ENCODE measurements at regions not wholly inside any gene's neighbourhood (a gene's known extent, or its start where the extent isn't known, plus 50 kb on each side); places are given as distances from the start of the nearest gene placed in this dataset.

DNA sequence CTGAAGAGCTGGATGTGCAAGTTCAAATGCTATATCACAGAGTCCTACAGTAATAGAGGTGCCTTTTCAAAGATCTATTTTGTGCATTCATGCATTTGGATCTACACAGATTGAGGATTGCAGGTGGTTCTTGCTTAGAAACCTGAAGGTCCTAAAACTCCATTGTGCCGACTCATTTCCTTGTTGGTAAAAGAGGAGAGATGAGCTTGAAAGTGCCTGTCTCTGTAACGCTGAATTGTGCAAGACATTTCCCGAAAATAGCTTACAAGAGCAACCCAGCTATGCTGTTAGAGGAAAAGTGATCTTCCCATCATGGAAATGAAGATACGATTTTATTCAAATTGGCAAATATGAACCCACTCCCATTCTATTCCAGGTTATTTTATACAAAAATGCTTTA lies 110.7 kb upstream of the CXCL14 start:
- H3K4me1 ChIP-seq, result no peaks in the 10 kb centered on the region
- H3K36me3 ChIP-seq (ENCODE audit: control insufficient read depth, insufficient read depth, low read length), result no peaks in the 10 kb centered on the region
- H3K27ac ChIP-seq, result no peak overlapping the region
- no peak overlapping the region for H3K4me2 ChIP-seq (ENCODE audit: low read length)
- H3K79me2 ChIP-seq, result no peaks in the 10 kb centered on the region
- no peak overlapping the region for H3K4me3 ChIP-seq (ENCODE audit: low read depth, low read length)
- TF ChIP-seq, protein P1, sequence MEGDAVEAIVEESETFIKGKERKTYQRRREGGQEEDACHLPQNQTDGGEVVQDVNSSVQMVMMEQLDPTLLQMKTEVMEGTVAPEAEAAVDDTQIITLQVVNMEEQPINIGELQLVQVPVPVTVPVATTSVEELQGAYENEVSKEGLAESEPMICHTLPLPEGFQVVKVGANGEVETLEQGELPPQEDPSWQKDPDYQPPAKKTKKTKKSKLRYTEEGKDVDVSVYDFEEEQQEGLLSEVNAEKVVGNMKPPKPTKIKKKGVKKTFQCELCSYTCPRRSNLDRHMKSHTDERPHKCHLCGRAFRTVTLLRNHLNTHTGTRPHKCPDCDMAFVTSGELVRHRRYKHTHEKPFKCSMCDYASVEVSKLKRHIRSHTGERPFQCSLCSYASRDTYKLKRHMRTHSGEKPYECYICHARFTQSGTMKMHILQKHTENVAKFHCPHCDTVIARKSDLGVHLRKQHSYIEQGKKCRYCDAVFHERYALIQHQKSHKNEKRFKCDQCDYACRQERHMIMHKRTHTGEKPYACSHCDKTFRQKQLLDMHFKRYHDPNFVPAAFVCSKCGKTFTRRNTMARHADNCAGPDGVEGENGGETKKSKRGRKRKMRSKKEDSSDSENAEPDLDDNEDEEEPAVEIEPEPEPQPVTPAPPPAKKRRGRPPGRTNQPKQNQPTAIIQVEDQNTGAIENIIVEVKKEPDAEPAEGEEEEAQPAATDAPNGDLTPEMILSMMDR (IDR thresholded peaks at IDR 0.05), result no peak
- no peaks in the 10 kb centered on the region for H3K27me3 ChIP-seq (ENCODE audit: control insufficient read depth, insufficient read depth, low read length)
- H3K9ac ChIP-seq, result no peak overlapping the region
- no peaks in the 10 kb centered on the region for H3K9me3 ChIP-seq (ENCODE audit: control insufficient read depth, low read length)
- no peak overlapping the region for H2AFZ ChIP-seq

DNA sequence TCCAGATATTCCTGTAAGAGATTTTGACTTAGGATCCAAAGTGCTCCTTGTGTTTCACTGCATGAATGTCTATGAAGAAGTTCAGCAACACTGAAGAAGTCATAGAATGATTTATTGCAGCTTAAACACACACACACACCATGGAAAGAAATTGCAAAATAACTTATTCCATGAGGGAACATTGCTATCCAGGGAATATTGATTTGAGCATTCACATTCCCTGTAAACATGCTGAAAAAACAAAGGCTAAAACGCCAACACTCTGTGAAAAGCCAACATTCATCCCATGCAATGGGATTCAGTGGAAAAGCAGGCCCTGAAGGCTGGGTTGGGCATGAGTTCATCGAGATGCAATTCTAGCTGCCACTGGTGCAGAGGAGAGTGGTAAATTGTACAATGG lies 109.6 kb upstream of the CXCL14 start:
- H3K36me3 ChIP-seq (ENCODE audit: control insufficient read depth, insufficient read depth, low read length), result no peaks in the 10 kb centered on the region
- no peak overlapping the region for H2AFZ ChIP-seq
- H3K27me3 ChIP-seq (ENCODE audit: control insufficient read depth, insufficient read depth, low read length), result no peaks in the 10 kb centered on the region
- H3K4me1 ChIP-seq, result no peaks in the 10 kb centered on the region
- H3K9ac ChIP-seq, result no peak overlapping the region
- no peak overlapping the region for H3K4me3 ChIP-seq (ENCODE audit: low read depth, low read length)
- no peaks in the 10 kb centered on the region for H3K79me2 ChIP-seq
- TF ChIP-seq, protein P1 (IDR thresholded peaks at IDR 0.05), result no peak
- H3K4me2 ChIP-seq (ENCODE audit: low read length), result no peak overlapping the region
- no peak overlapping the region for H3K27ac ChIP-seq
- no peaks in the 10 kb centered on the region for H3K9me3 ChIP-seq (ENCODE audit: control insufficient read depth, low read length)

DNA sequence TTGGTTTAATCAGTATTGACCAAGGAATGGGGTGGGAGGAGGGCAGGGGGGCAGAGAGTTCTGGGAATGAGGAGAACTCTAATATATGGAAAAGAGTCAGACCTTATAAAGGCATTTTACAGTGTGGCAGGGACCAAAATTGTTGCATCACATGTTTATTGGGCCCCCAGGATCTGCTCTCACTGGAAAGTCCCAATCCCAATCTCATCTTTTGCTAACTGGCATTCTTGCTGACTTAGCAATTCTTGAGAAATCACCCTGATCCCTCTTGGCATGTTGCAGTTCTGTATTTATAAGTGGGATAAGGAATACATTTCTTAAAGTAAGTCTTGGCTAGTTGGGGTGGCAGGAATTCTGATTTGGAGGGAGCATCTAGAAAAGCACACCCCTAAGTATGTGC lies 104.4 kb upstream of the CXCL14 start:
- no peak overlapping the region for H3K9ac ChIP-seq
- no peaks in the 10 kb centered on the region for H3K4me1 ChIP-seq
- no peaks in the 10 kb centered on the region for H3K79me2 ChIP-seq
- H3K36me3 ChIP-seq (ENCODE audit: control insufficient read depth, insufficient read depth, low read length), result no peaks in the 10 kb centered on the region
- H3K27ac ChIP-seq, result no peak overlapping the region
- no peak overlapping the region for H3K4me2 ChIP-seq (ENCODE audit: low read length)
- H3K27me3 ChIP-seq (ENCODE audit: control insufficient read depth, insufficient read depth, low read length), result no peaks in the 10 kb centered on the region
- H3K4me3 ChIP-seq (ENCODE audit: low read depth, low read length), result no peak overlapping the region
- TF ChIP-seq, protein P1 (IDR thresholded peaks at IDR 0.05), result no peak
- H2AFZ ChIP-seq, result no peak overlapping the region
- H3K9me3 ChIP-seq (ENCODE audit: control insufficient read depth, low read length), result no peaks in the 10 kb centered on the region

DNA sequence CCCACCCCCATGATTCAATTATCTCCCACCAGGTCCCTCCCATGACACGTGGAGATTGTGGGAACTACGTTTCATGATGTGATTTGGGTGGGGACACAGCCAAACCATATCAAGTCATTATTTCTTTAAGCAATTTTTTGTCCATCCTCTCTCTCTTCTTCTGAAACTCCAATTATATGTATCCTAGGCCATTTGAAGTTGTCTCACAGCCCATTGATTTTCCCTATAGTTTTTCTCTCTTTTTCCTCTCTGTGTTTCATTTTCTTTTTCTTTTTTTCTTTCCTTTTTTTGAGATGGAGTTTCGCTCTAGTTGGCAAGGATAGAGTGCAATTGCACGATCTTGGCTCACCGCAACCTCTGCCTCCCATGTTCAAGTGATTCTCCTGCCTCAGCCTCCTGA lies 101.9 kb upstream of the CXCL14 start:
- H3K27me3 ChIP-seq (ENCODE audit: control insufficient read depth, insufficient read depth, low read length), result no peaks in the 10 kb centered on the region
- H3K36me3 ChIP-seq (ENCODE audit: control insufficient read depth, insufficient read depth, low read length), result no peaks in the 10 kb centered on the region
- no peak overlapping the region for H3K4me3 ChIP-seq (ENCODE audit: low read depth, low read length)
- H3K4me1 ChIP-seq, result no peaks in the 10 kb centered on the region
- TF ChIP-seq, protein P1 (IDR thresholded peaks at IDR 0.05), result no peak
- H3K9ac ChIP-seq, result no peak overlapping the region
- no peak overlapping the region for H2AFZ ChIP-seq
- H3K79me2 ChIP-seq, result no peaks in the 10 kb centered on the region
- H3K9me3 ChIP-seq (ENCODE audit: control insufficient read depth, low read length), result no peaks in the 10 kb centered on the region
- no peak overlapping the region for H3K4me2 ChIP-seq (ENCODE audit: low read length)
- no peak overlapping the region for H3K27ac ChIP-seq

DNA sequence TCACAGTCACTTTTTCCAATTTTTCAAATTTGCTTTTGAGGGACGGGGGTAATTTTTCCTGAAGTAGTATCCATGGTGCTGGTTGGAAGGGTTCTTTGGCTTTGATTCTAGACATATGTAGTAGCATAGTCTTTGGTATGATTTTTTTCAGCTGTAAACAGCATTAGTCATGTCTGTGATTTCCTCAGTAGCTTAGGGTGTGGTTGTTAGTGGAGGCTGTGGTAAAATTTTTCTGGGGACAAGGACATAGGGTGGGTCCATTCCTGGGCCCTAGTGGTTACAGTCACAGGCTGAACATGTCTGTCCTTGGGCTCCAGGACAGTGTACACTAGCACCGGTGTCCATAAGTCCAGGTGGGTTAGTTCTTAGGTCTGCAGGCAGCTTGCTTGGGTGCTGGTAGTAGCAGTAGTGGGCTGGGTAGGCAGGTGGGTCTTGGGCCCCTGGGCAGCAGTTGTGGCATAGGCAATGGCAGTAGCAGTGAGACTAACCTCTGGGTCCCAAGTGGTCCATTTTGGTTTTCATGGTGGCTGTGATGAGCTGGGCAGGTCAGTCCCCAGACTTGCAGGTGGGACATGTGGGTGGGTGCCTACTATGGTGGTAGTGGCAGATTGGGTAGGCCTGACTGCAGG lies 100.0 kb upstream of the CXCL14 start:
- Histone ChIP-seq H3K79me2 (no peaks in the 10 kb centered on the region), H3K9ac (no peak overlapping the region), H3K4me1 (no peaks in the 10 kb centered on the region), H3K4me2 (ENCODE audit: low read length) (no peak overlapping the region), H3K27me3 (ENCODE audit: control insufficient read depth, insufficient read depth, low read length) (no peaks in the 10 kb centered on the region), H3K4me3 (ENCODE audit: low read depth, low read length) (no peak overlapping the region), H3K36me3 (ENCODE audit: control insufficient read depth, insufficient read depth, low read length) (no peaks in the 10 kb centered on the region), H2AFZ (no peak overlapping the region), H3K9me3 (ENCODE audit: control insufficient read depth, low read length) (no peaks in the 10 kb centered on the region), H3K27ac (no peak overlapping the region)
- TF ChIP-seq, protein P1 (IDR thresholded peaks at IDR 0.05), result no peak

Measured in parathyroid adenoma (tissue), 2 donors.